Spleen (tissue), 11 donors: ENCODE measurements at regions not wholly inside any gene's neighbourhood (a gene's known extent, or its start where the extent isn't known, plus 50 kb on each side); places are given as distances from the start of the nearest gene placed in this dataset.

ENCODE experiments used
- DNase-seq: peaks from one replicate; pipeline ENCODE4 v3.0.0-alpha.2; 2020
- H3K27ac ChIP-seq, 8 donors: fragments of 200-600 bp; sonication (generic) in 7 of 8; 1 replicate in 4 of 8; 2 replicates in 4 of 8; pipeline versions ENCODE4 v1.5.0 to v1.8.0; 2016 to 2021; ENCODE audit warnings: inconsistent platforms in 4 of 8, mild to moderate bottlenecking in 4 of 8, moderate library complexity in 1 of 8
- H3K27me3 ChIP-seq, 7 donors: fragments of 200-600 bp; sonication (generic) in 6 of 7; replicated peaks in 1 of 7; 1 replicate in 4 of 7; 2 replicates in 3 of 7; pipeline versions ENCODE4 v1.5.0 to v1.8.0; 2016 to 2021; ENCODE audit warnings: inconsistent platforms in 3 of 7, mild to moderate bottlenecking in 1 of 7
- H3K36me3 ChIP-seq, 6 donors: fragments of 200-600 bp; sonication (generic) in 5 of 6; 1 replicate in 4 of 6; 2 replicates in 2 of 6; pipeline versions ENCODE4 v1.5.0 to v1.8.0; 2016 to 2021; ENCODE audit warnings: inconsistent platforms in 2 of 6
- H3K4me1 ChIP-seq, 6 donors: fragments of 200-600 bp; sonication (generic) in 5 of 6; 1 replicate in 3 of 6; 2 replicates in 3 of 6; pipeline versions ENCODE4 v1.5.0 to v1.8.0; 2016 to 2021; ENCODE audit warnings: inconsistent platforms in 3 of 6
- H3K4me3 ChIP-seq, 8 donors: fragments of 200-600 bp; sonication (generic) in 7 of 8; 1 replicate in 4 of 8; 2 replicates in 4 of 8; pipeline versions ENCODE4 v1.5.0 to v1.8.0; 2016 to 2021; ENCODE audit warnings: inconsistent platforms in 4 of 8, mild to moderate bottlenecking in 4 of 8, moderate library complexity in 2 of 8
- H3K9me3 ChIP-seq, 8 donors: fragments of 200-600 bp; sonication (generic) in 7 of 8; 1 replicate in 4 of 8; 2 replicates in 4 of 8; pipeline versions ENCODE4 v1.5.0 to v1.8.0; 2016 to 2021; ENCODE audit warnings: inconsistent platforms in 4 of 8
- POLR2A ChIP-seq, 3 donors: fragments of 450-650 bp; IDR thresholded peaks; one replicate each; pipeline ENCODE4 v1.5.1; 2017; ENCODE audit warnings: antibody characterized with exemption in 3 of 3, mild to moderate bottlenecking in 1 of 3
- POLR2AphosphoS5 ChIP-seq, 3 donors: sonication (generic); formaldehyde crosslinking; IDR thresholded peaks; one replicate each; pipeline ENCODE4 v1.5.1; 2017; ENCODE audit warnings: antibody characterized with exemption in 3 of 3
- WGBS, 5 donors: extraction: QIAGEN DNeasy Blood & Tissue Kit in 3 of 5; methylation state at CpG; one replicate each; pipeline versions ENCODE4 v1.1.5 to v1.1.7; 2013 to 2018; 5-methylcytosine and 5-hydroxymethylcytosine counted together
- intact Hi-C: fragments of 100-400 bp; cut with DNase I; formaldehyde crosslinking; loops from one replicate; pipeline ENCODE4 v1.15.0; 2023; ENCODE audit warnings: low total_unique reads
- TF ChIP-seq, protein P1 (sequence below), 11 experiments: fragments of 200-600 bp in 7 of 11; fragments of 450-650 bp in 4 of 11; sonication (generic) in 4 of 11; IDR thresholded peaks in 8 of 11; conservative IDR thresholded peaks in 3 of 11; 1 replicate in 7 of 11; 2 replicates in 4 of 11; pipeline versions ENCODE4 v1.4.0 to v1.8.0; 2016 to 2021; ENCODE audit warnings: antibody characterized with exemption in 11 of 11, inconsistent platforms in 4 of 11, mild to moderate bottlenecking in 1 of 11
- donor health status: healthy with polysubstance abuse.
- donor health status: DM: no; HTN: no; CAD: no; lungs with moderate emphysema.
- donor health status: DM: no; HTN: no; CAD: no.
- donor health status: Bipolar disorder and iron deficiency.
- donor health status: healthy.
- donor health status: DM: no; HTN: no; CAD: no.
- donor health status: DM: yes; HTN: yes; CAD: no.

DNA sequence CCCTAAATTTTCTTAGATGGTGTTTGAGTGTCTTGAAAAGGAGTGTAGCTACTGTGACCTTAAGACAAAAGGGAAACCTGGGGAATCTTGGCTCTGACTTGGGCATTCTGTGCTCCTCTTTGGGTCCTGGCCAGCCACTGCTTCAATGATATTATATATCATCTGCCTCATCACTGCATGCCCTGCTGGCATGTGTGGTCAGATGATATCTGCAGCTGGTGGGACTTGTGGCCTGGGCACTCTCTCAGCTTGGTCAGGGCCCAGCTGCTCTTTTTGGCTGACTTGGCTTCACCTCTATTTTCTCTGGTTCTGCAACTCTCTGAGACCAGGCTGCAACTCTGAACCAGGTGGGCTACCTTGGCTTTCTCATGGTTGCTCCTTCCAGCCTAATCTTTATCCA is 446.1 kb upstream of the RARB start:
- no peak overlapping the region for H3K4me3 ChIP-seq
- DNase-seq: no peak
- TF ChIP-seq, protein P1, sequence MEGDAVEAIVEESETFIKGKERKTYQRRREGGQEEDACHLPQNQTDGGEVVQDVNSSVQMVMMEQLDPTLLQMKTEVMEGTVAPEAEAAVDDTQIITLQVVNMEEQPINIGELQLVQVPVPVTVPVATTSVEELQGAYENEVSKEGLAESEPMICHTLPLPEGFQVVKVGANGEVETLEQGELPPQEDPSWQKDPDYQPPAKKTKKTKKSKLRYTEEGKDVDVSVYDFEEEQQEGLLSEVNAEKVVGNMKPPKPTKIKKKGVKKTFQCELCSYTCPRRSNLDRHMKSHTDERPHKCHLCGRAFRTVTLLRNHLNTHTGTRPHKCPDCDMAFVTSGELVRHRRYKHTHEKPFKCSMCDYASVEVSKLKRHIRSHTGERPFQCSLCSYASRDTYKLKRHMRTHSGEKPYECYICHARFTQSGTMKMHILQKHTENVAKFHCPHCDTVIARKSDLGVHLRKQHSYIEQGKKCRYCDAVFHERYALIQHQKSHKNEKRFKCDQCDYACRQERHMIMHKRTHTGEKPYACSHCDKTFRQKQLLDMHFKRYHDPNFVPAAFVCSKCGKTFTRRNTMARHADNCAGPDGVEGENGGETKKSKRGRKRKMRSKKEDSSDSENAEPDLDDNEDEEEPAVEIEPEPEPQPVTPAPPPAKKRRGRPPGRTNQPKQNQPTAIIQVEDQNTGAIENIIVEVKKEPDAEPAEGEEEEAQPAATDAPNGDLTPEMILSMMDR (IDR thresholded peaks at IDR 0.05 in 8 of 11, conservative IDR thresholded peaks at IDR 0.05 in 3 of 11): no peak
- no peak for TF ChIP-seq POLR2A (IDR thresholded peaks at IDR 0.05)
- no peak for TF ChIP-seq POLR2AphosphoS5 (IDR thresholded peaks at IDR 0.05)
- no peaks in the 10 kb centered on the region for H3K36me3 ChIP-seq
- H3K9me3 ChIP-seq: peaks cover 0 to 5% (median 0%) of the 10 kb centered on the region in 8 donors
- no peak overlapping the region for H3K27ac ChIP-seq
- H3K4me1 ChIP-seq: no peaks in the 10 kb centered on the region
- H3K27me3 ChIP-seq: no peaks in the 10 kb centered on the region
- intact Hi-C loops: no loop called here

DNA sequence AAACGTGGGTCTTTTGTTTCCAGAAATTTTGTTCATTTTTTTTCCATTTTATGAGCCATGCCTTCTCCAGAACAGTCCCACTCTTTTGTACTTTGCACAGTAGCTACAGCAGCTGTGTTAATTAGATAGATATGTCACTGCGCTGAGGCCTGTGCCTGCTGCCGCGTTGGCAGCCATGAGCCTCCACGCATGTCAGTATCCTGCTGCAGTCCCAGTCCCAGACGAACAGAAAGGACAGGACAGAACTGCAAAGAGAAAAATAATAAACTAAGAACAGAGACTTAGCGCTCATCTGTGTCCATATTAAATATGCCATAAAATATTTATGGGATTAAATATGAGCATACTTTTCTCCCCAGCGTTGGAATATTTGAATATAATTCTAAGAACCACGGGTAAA is 442.4 kb upstream of the RARB start:
- Histone ChIP-seq H3K36me3 (no peaks in the 10 kb centered on the region), H3K4me1 (no peaks in the 10 kb centered on the region), H3K27me3 (no peaks in the 10 kb centered on the region), H3K9me3 (no peaks in the 10 kb centered on the region), H3K4me3 (no peak overlapping the region), H3K27ac (no peak overlapping the region)
- intact Hi-C loops: no loop called here
- DNase-seq: no peak
- WGBS, 5 donors: 78 to 88% (median 81%) methylated on average over 9 of the region's 9 CpGs
- TF ChIP-seq, protein P1 (IDR thresholded peaks at IDR 0.05 in 8 of 11, conservative IDR thresholded peaks at IDR 0.05 in 3 of 11): no peak
- TF ChIP-seq POLR2AphosphoS5 (IDR thresholded peaks at IDR 0.05): no peak
- no peak for TF ChIP-seq POLR2A (IDR thresholded peaks at IDR 0.05)

DNA sequence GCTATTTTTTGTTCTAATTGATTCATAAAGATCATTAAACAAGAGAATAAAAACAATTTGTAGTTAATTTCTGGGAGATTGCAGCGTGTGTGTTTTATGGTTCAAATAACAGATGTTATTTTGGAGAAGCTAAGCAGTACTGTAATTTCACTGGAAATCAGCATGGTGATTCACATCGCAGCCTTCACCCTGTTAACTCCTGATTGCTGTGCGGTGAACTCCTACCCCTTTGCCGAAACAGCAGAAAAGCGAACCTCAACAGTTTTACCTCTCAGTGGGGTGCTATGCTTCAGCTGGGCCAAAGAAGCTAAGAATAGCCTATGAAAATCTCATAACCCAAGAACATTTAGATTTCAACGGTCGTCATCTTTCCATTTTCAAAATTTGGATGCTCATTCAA is 441.5 kb upstream of the RARB start:
- Histone ChIP-seq H3K4me3 (no peak overlapping the region), H3K27me3 (no peaks in the 10 kb centered on the region), H3K36me3 (no peaks in the 10 kb centered on the region), H3K4me1 (no peaks in the 10 kb centered on the region), H3K9me3 (no peaks in the 10 kb centered on the region), H3K27ac (no peak overlapping the region)
- no peak for DNase-seq
- intact Hi-C loops: no loop called here
- WGBS, 5 donors: 82 to 91% (median 87%) methylated on average over 7 of the region's 7 CpGs
- TF ChIP-seq, protein P1 (IDR thresholded peaks at IDR 0.05 in 8 of 11, conservative IDR thresholded peaks at IDR 0.05 in 3 of 11): no peak
- TF ChIP-seq POLR2A (IDR thresholded peaks at IDR 0.05) (no peak), POLR2AphosphoS5 (IDR thresholded peaks at IDR 0.05) (no peak)

DNA sequence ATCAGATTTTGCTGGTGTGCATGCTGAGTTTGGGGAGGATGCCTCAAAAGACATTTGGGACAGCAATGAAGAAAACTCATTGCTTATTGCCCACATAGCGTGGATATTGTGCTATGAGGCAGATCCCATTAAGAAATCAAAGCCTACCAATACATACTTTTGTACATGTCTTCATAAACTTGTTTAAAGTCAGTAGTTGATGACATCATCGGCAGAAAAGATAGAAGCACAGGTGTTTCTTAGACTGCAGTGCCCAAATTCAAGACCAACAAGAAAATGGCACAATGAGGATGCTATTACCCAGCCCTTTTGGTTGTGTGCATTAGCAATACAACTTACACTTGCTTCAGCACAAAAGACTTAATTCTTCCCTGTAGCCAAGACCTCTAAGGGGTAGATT is 428.7 kb upstream of the RARB start:
- Histone ChIP-seq H3K27me3 (no peaks in the 10 kb centered on the region), H3K9me3 (no peaks in the 10 kb centered on the region), H3K27ac (no peak overlapping the region), H3K4me1 (peaks cover 0 to 3% (median 0%) of the 10 kb centered on the region in 6 donors), H3K36me3 (no peaks in the 10 kb centered on the region), H3K4me3 (no peak overlapping the region)
- WGBS, 5 donors: 68 to 85% (median 78%) methylated on average over 2 of the region's 2 CpGs
- no peak for DNase-seq
- intact Hi-C loops: no loop called here
- TF ChIP-seq, protein P1 (IDR thresholded peaks at IDR 0.05 in 8 of 11, conservative IDR thresholded peaks at IDR 0.05 in 3 of 11): no peak
- TF ChIP-seq POLR2AphosphoS5 (IDR thresholded peaks at IDR 0.05): no peak
- TF ChIP-seq POLR2A (IDR thresholded peaks at IDR 0.05): no peak
